Lower lobe of right lung (tissue), 2 donors: ENCODE measurements at regions not wholly inside any gene's neighbourhood (a gene's known extent, or its start where the extent isn't known, plus 50 kb on each side); places are given as distances from the start of the nearest gene placed in this dataset.

Experiments used
- ATAC-seq, 2 donors: fragments of 200-7000 bp; cut with Tn5 transposase; one replicate each; pipeline ENCODE4 v1.9.1; 2020 to 2022; ENCODE audit warnings: mild to moderate bottlenecking in 2 of 2, moderate library complexity in 2 of 2
- DNase-seq: peaks from one replicate; pipeline ENCODE4 v3.0.0-alpha.2; 2020
- H3K27ac ChIP-seq: fragments of 200-600 bp; one replicate; pipeline ENCODE4 v1.8.0; 2022
- H3K27me3 ChIP-seq: fragments of 200-600 bp; one replicate; pipeline ENCODE4 v1.8.0; 2022; ENCODE audit warnings: low read depth
- H3K36me3 ChIP-seq: fragments of 200-600 bp; one replicate; pipeline ENCODE4 v1.8.0; 2022; ENCODE audit warnings: mild to moderate bottlenecking
- H3K4me1 ChIP-seq: fragments of 200-600 bp; one replicate; pipeline ENCODE4 v1.8.0; 2022
- H3K4me3 ChIP-seq: fragments of 200-600 bp; one replicate; pipeline ENCODE4 v1.8.0; 2022; ENCODE audit warnings: mild to moderate bottlenecking
- H3K9me3 ChIP-seq: fragments of 200-600 bp; one replicate; pipeline ENCODE4 v1.8.0; 2022
- CTCF ChIP-seq: fragments of 200-600 bp; IDR thresholded peaks from one replicate; pipeline ENCODE4 v1.8.0; 2022; ENCODE audit warnings: antibody characterized with exemption, mild to moderate bottlenecking
- intact Hi-C: fragments of 100-400 bp; cut with DNase I; formaldehyde crosslinking; loops from one replicate; pipeline ENCODE4 v1.11.0; 2022
- donor health status: DM: no; HTN: yes; CAD: no; lungs with severe emphysema.

- H3K9me3 ChIP-seq = peaks cover 8% of the 10 kb centered on the region
- TF ChIP-seq CTCF = no peak
- intact Hi-C loops = no loop called here
Measured at GRCh38 chr12:125418902-125419564, 353.8 kb downstream of the AACS start.

GRCh38 chr12:125424909-125425308 is 359.7 kb downstream of the AACS start:
- Histone ChIP-seq H3K27ac (no peak overlapping the region), H3K36me3 (no peaks in the 10 kb centered on the region), H3K9me3 (peaks cover 8% of the 10 kb centered on the region), H3K27me3 (no peaks in the 10 kb centered on the region), H3K4me1 (no peaks in the 10 kb centered on the region), H3K4me3 (no peak overlapping the region)
- ATAC-seq (no peak), DNase-seq (no peak)
- intact Hi-C loops = no loop called here
- TF ChIP-seq CTCF = no peak

More at GRCh38 chr12:125418902-125419564, 353.8 kb downstream of the AACS start:
- DNase-seq = no peak
- Histone ChIP-seq H3K27ac (no peak overlapping the region), H3K4me3 (no peak overlapping the region), H3K27me3 (no peaks in the 10 kb centered on the region), H3K4me1 (no peaks in the 10 kb centered on the region), H3K36me3 (no peaks in the 10 kb centered on the region)
- ATAC-seq = no peak

DNA sequence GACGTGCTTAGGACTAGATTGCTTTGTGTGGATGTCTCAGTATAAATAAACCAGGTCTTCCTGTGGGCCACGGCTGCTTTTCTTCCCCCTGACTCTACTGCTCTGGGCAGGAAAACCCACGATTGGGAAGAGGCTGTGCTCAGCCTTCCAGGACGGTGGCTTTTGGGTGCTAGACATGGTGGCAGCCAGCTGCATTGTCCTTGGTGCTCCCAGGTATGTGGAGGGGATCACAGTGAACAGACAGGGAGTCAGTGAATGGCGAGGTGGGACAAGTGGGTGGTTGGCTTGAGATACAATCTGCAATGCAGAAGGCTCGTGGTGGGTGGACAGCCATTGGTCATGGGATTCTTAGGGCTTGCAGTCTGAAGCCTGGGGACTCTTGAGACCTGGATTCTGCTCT is 366.3 kb downstream of the AACS start:
- H3K27ac ChIP-seq = no peak overlapping the region
- no peaks in the 10 kb centered on the region for H3K9me3 ChIP-seq
- DNase-seq (no peak), ATAC-seq (no peak)
- H3K4me1 ChIP-seq = no peaks in the 10 kb centered on the region
- no peaks in the 10 kb centered on the region for H3K27me3 ChIP-seq
- no peak for TF ChIP-seq CTCF
- intact Hi-C loops = no loop called here
- H3K4me3 ChIP-seq = no peak overlapping the region
- no peaks in the 10 kb centered on the region for H3K36me3 ChIP-seq

GRCh38 chr12:125434131-125434530 is 368.9 kb downstream of the AACS start:
- ATAC-seq (no peak), DNase-seq (no peak)
- Histone ChIP-seq H3K9me3 (no peaks in the 10 kb centered on the region), H3K27ac (no peak overlapping the region), H3K4me1 (no peaks in the 10 kb centered on the region), H3K4me3 (no peak overlapping the region), H3K27me3 (no peaks in the 10 kb centered on the region), H3K36me3 (no peaks in the 10 kb centered on the region)
- intact Hi-C loops = no loop called here
- no peak for TF ChIP-seq CTCF

DNA sequence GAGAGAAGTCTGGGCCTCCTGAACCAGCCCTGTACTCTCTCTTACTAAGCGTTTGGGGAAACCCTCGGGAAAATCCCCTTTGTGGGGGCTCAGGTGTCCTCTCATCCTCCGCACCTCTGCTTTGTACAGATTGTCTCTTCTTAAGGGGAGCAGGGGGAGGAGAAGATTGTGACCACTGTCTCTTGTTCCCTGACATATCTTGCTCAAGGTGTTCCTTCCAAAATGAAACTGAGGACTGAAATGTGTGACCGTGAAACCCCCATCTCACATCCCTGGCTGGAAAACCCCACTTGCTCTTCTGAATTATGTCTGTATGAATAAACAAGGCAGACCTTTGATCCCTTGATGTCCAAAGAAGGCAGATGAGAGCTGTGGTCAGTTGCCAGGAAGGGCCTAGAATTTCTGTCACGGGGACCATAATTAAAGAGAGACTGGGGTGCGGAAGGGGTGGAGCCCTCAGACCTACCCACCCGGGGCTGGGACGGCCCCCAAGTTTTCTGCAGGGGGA is 369.8 kb downstream of the AACS start:
- Histone ChIP-seq H3K27me3 (no peaks in the 10 kb centered on the region), H3K27ac (no peak overlapping the region), H3K36me3 (no peaks in the 10 kb centered on the region), H3K9me3 (no peaks in the 10 kb centered on the region), H3K4me3 (no peak overlapping the region), H3K4me1 (no peaks in the 10 kb centered on the region)
- no peak for ATAC-seq
- intact Hi-C loops = no loop called here
- TF ChIP-seq CTCF = no peak
- no peak for DNase-seq
